ENCODE measurements at regions not wholly inside any gene's neighbourhood (a gene's known extent, or its start where the extent isn't known, plus 50 kb on each side); places are given as distances from the start of the nearest gene placed in this dataset.

DNA sequence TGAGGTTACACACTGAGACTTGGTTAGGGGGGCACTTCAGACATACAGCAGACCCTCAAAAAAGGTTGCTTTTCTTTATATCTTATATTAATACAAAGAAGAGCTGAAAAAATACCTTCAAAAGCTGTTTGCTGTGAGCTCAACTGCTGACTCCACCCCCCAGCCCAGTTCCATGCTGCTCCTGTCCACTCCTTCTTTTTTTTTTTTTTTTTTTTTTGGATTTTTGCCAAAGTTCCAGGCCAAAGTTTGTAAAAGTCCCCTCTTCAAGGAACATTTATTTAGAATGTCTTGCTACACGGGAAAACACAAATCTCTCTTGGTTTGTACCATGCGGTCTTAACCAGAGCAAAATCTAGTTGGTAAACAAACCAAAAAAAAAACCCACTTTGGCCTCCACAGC, 85.3 kb upstream of the AKAP12 start:
- Mint-ChIP-seq H3K36me3 (ENCODE audit: low read depth) (no peaks in the 10 kb centered on the region), H3K27ac (no peak overlapping the region), H3K4me3 (no peak overlapping the region), H3K9me3 (no peaks in the 10 kb centered on the region), H3K4me1 (no peaks in the 10 kb centered on the region), H3K27me3 (peaks cover 24% of the 10 kb centered on the region)
- CTCF ChIA-PET: no interaction called here
- POLR2A ChIA-PET: no interaction called here
- no peak for DNase-seq

DNA sequence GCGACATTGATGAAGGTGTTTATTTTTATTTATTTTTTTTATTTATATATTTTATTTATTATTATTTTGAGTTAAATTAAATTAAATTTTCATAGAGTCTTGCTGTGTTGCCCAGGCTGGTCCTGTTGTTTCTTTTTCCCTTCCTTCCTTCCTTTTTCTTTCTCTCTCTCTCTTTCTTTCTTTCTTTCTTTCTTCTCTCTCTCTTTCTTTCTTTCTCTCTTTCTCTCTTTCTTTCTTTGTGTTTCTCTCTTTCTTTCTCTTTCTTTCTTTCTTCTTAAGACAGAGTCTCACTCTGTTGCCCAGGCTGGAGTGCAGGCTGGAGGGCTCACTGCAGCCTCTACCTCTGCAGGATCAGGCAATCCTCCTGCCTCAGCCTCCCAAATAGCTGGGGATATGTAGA, 84.7 kb upstream of the AKAP12 start:
- Mint-ChIP-seq H3K27ac (no peak overlapping the region), H3K9me3 (no peaks in the 10 kb centered on the region), H3K4me1 (no peaks in the 10 kb centered on the region), H3K27me3 (peaks cover 25% of the 10 kb centered on the region), H3K4me3 (no peak overlapping the region), H3K36me3 (ENCODE audit: low read depth) (no peaks in the 10 kb centered on the region)
- ChIA-PET CTCF (no interaction called here), POLR2A (no interaction called here)
- no peak for DNase-seq

DNA sequence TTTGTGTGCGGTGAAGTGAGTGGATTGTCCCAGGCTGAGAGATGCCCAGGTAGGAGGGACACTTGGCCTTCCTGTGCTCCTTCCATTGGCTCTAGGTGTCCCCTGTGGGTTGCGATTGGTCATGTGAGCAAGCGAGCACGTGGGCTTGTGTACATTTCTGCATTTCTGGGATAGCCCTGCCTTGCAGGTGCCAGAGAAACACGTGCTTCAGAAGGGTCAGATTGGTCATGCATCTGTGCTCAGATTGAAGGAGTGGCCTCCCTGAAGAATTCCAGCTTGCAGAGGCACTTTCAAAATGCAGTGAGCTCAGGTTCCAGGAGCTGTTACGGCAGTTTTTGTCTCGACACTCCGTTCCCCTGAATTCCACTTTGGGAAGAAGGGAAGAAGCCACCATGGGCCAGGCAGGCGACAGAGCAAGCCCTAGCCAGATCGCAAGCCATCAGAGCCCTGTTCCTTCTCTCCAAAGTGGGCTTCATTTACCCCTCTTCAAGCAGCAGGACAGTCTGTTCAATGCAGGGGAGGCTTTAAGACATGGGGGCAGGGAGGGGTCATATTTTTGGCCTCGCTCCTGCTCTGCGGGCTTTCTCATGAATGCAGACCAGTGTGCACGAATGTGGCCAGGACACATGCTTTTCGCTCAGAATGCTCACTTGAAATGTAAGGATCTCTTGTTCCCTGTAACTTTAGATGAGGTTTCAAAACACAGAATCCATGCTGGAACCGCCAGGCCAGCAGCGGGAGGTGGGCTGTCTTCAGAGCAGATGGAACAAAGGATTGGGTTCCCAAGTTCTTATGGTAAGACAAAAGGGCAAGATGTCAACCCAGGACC, 78.6 kb upstream of the AKAP12 start:
- Mint-ChIP-seq H3K4me1 (no peaks in the 10 kb centered on the region), H3K4me3 (no peak overlapping the region), H3K9me3 (no peaks in the 10 kb centered on the region), H3K36me3 (ENCODE audit: low read depth) (no peaks in the 10 kb centered on the region), H3K27me3 (peaks cover 8% of the 10 kb centered on the region), H3K27ac (no peak overlapping the region)
- ChIA-PET CTCF (no interaction called here), POLR2A (no interaction called here)
- DNase-seq: no peak

DNA sequence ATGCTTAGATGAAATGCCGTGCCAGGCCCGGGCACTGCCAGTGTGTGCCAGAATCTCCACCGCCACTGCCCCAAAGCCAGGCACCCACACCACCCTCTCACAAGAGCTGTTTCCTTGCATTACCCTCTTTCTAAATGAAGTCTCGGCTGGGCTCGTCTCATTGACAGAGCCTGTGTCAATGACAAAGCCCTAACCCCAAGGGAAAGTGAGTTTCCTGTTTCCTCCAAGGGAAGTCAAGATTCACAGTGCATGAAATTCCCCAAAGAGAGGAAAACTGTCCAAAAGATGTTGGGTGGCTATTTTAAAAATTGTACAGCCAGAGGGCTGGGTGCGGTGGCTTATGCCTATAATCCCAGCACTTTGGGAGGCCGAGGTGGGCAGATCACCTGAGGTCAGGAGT, 75.4 kb upstream of the AKAP12 start:
- POLR2A ChIA-PET: no interaction called here
- Mint-ChIP-seq H3K27me3 (peaks cover 1% of the 10 kb centered on the region), H3K4me1 (no peaks in the 10 kb centered on the region), H3K36me3 (ENCODE audit: low read depth) (no peaks in the 10 kb centered on the region), H3K9me3 (no peaks in the 10 kb centered on the region), H3K27ac (no peak overlapping the region), H3K4me3 (no peak overlapping the region)
- DNase-seq: no peak
- CTCF ChIA-PET: interaction anchor here (0.7 kb wide), 1 partner anchor 1021 kb away, joined by 3 read pairs; no protein-coding TSS in a partner anchor

DNA sequence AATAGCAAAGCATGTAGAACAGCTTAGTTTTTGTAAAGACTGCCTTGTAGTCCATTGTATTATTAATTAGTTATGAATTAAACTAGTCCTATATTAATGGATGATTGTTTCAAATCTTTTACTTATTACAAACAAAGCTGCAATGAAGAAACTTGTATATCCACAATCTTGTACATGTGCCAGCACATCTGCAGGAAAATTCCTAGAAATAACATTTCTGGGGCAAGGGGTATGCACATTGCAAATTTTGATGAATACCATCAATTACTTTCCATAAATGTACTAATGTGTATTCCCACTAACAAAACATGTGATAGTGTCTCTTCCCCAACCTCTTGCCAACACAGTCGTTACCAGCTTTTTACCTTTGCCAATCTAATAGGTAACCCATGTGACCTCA, 73.6 kb upstream of the AKAP12 start:
- Mint-ChIP-seq H3K9me3 (no peaks in the 10 kb centered on the region), H3K27me3 (peaks cover 4% of the 10 kb centered on the region), H3K4me1 (no peaks in the 10 kb centered on the region), H3K4me3 (no peak overlapping the region), H3K36me3 (ENCODE audit: low read depth) (no peaks in the 10 kb centered on the region), H3K27ac (no peak overlapping the region)
- POLR2A ChIA-PET: no interaction called here
- DNase-seq: no peak
- CTCF ChIA-PET: no interaction called here

DNA sequence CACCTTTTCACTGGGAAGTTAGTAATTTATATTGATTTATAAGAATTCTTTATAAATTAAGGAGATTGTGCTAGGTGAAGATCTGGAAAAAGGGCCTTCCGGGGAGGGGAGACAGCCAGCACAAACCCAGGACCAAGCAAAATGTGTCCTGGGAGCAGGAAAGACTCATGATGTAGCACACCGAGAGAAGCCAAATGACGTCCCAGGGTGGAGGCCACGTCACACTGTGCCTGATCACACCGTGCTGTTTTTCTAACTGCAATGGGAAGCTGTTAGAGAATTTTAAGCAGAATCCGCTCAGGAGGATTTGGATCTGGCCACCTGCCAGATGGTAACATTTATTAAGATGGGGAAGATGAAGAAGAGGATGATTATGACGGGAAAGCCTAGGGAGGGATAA, 72.7 kb upstream of the AKAP12 start:
- Mint-ChIP-seq H3K27ac (no peak overlapping the region), H3K4me1 (no peaks in the 10 kb centered on the region), H3K4me3 (no peak overlapping the region), H3K9me3 (no peaks in the 10 kb centered on the region), H3K27me3 (peaks cover 4% of the 10 kb centered on the region), H3K36me3 (ENCODE audit: low read depth) (no peaks in the 10 kb centered on the region)
- POLR2A ChIA-PET: no interaction called here
- CTCF ChIA-PET: no interaction called here
- DNase-seq: no peak

DNA sequence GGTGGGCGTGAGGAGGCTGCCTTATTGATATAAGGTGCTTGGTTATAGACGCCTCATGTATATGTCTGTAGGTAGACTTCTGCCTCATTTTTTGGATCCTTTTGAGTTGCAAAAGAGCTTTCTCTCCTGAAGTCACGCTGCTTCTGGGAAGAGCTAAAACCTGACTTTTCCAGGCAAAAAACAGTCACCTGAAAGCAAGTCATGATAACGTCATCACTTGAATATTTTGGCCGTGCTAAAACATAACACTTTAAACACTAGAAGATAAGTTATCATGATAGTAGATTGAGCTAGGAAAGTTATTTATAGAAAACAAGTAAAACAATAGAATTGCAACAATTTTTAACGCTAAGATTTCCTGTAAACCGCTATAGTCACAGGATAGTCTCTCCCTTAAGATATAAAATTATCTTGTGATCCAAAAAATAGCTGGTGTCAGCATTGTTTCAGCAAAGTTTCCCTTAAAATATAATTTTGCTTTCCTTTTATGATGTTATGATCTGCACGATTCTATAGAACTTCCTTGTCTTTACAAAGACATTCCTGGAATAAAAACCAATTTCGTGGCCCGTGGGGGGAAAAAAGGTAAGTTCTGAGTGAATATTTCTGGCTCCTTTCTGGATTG, 69.0 kb upstream of the AKAP12 start:
- DNase-seq: no peak
- ChIA-PET POLR2A (no interaction called here), CTCF (no interaction called here)
- H3K36me3 Mint-ChIP-seq (ENCODE audit: low read depth): no peaks in the 10 kb centered on the region
- no peak overlapping the region for H3K4me3 Mint-ChIP-seq
- no peak overlapping the region for H3K27ac Mint-ChIP-seq
- H3K9me3 Mint-ChIP-seq: no peaks in the 10 kb centered on the region
- H3K27me3 Mint-ChIP-seq: peaks cover 9% of the 10 kb centered on the region
- no peaks in the 10 kb centered on the region for H3K4me1 Mint-ChIP-seq

DNA sequence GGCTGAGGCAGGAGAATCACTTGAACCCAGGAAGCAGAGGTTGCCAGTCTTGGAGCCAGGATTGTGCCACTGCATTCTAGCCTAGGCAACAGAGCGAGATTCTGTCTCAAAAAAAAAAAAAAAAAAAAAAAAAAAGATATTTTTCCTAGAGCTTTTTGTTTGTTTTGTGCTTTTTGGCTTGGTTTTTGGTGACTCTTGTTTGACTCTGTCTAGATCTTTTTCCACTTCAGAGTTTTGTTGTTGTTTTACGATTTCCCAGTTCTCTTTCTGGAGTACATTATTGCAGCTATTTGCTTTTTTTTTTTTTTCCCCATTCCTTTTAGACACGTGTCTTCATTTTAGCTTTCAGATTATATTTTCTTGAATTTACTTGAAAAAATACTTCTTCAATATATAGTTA, 67.0 kb upstream of the AKAP12 start:
- no peaks in the 10 kb centered on the region for H3K4me1 Mint-ChIP-seq
- peaks cover 9% of the 10 kb centered on the region for H3K27me3 Mint-ChIP-seq
- H3K36me3 Mint-ChIP-seq (ENCODE audit: low read depth): no peaks in the 10 kb centered on the region
- CTCF ChIA-PET: no interaction called here
- H3K27ac Mint-ChIP-seq: no peak overlapping the region
- POLR2A ChIA-PET: no interaction called here
- H3K9me3 Mint-ChIP-seq: no peaks in the 10 kb centered on the region
- no peak overlapping the region for H3K4me3 Mint-ChIP-seq
- no peak for DNase-seq

DNA sequence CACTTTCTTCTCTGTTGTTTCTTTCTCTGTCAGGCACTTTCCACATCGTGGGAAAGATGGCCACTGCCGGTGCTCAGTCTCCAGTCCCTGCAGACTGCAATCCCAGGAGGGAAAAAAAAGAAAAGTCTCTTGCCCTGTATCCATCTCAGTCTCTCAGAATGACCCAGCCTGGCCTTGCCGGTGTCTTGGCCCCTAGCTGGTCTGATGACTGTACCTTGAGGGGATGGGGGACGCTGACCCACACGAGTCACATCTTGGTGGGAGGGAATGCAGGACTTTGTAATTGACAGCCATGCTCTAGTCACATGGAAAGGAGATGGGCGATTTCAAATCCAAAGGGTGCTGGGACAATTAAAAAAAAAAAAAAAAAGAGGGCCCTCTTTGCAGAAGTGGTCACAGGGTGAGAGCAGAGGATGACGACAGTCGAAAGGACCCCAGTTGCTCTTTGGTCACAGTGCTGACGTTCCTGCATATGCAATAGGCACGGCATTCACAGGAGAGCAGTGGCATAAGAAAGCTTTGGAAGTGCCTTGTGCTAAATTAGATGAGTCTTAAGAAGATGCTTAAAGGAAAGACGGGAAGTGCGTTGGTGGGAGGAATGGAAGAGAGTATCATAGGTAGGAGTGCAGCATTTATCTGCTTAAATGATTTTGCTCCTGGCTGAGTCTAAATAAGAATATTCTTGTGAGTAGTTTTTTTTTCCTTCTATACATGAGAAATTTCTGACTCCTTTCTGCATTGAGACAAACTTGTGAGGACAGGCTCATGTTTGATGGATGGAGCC, 63.9 kb upstream of the AKAP12 start:
- peaks cover 11% of the 10 kb centered on the region for H3K27me3 Mint-ChIP-seq
- H3K4me1 Mint-ChIP-seq: no peaks in the 10 kb centered on the region
- H3K9me3 Mint-ChIP-seq: no peaks in the 10 kb centered on the region
- H3K4me3 Mint-ChIP-seq: no peak overlapping the region
- CTCF ChIA-PET: no interaction called here
- POLR2A ChIA-PET: no interaction called here
- H3K27ac Mint-ChIP-seq: no peak overlapping the region
- no peak for DNase-seq
- no peaks in the 10 kb centered on the region for H3K36me3 Mint-ChIP-seq (ENCODE audit: low read depth)

DNA sequence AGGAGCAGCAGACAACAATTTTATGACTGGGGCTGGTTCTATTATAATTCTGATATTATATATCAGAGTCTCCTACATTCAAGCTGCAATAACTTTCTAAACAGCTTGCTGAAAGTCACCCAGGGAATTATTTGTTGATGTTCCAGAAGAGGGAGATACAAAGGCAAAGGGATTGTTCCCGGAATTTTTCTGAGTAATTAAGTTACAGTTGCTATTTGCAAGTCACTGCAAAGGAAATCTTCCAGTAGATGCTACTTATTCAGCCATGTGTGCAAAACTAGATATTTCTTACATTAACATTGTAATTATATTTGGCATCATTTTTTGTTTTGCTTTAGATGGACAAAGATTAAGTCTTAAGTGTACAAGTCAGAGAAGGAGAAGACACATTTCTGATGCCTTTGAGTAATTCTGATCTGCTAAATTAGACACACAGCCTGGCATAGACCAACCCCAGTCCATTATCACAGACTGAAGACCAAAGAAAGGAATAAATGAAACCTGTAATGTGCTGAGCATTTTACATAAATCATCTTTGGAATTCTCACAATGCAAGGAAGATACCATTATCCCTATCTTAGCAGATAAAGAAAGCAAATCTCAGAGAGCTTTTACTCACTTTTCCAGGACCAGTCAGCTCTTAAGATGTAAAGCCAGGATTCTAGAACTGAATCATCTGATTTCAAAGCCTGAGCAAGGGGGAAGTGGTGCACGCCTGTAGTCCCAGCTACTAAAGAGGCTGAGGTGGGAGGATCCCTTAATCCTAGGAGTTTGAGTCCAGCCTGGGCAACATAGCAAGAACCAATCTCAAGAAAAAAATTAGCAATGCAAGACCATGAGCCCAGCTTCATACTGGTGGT, 62.6 kb upstream of the AKAP12 start:
- no peaks in the 10 kb centered on the region for H3K36me3 Mint-ChIP-seq (ENCODE audit: low read depth)
- no peak for DNase-seq
- H3K9me3 Mint-ChIP-seq: no peaks in the 10 kb centered on the region
- H3K4me1 Mint-ChIP-seq: no peaks in the 10 kb centered on the region
- H3K27ac Mint-ChIP-seq: no peak overlapping the region
- ChIA-PET CTCF (no interaction called here), POLR2A (no interaction called here)
- peaks cover 11% of the 10 kb centered on the region for H3K27me3 Mint-ChIP-seq
- no peak overlapping the region for H3K4me3 Mint-ChIP-seq

DNA sequence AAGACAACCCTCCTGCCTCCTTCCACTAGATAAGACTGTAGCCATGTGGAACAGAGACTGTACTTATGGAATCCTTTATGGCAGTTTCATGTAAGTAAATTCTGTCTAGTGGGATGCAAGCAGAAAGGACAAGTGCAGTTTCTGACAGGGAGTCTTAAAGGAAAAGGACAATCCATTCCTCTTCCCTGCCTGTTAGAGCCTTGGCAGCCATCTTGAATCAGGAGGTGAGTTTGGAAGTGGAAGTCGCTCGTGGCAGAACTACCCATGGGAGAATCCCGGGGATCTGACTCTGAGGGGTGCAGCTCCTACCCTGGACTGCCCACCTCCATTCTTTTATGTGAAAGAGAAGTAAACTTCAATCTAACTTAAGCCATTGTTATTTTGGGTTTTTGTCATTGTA, 61.4 kb upstream of the AKAP12 start:
- no peaks in the 10 kb centered on the region for H3K9me3 Mint-ChIP-seq
- H3K4me3 Mint-ChIP-seq: no peak overlapping the region
- ChIA-PET CTCF (interaction anchor here (1.5 kb wide), 1 partner anchor 18 kb away, joined by 3 read pairs; no protein-coding TSS in a partner anchor), POLR2A (no interaction called here)
- no peaks in the 10 kb centered on the region for H3K4me1 Mint-ChIP-seq
- no peak overlapping the region for H3K27ac Mint-ChIP-seq
- no peak for DNase-seq
- H3K27me3 Mint-ChIP-seq: peaks cover 11% of the 10 kb centered on the region
- no peaks in the 10 kb centered on the region for H3K36me3 Mint-ChIP-seq (ENCODE audit: low read depth)

DNA sequence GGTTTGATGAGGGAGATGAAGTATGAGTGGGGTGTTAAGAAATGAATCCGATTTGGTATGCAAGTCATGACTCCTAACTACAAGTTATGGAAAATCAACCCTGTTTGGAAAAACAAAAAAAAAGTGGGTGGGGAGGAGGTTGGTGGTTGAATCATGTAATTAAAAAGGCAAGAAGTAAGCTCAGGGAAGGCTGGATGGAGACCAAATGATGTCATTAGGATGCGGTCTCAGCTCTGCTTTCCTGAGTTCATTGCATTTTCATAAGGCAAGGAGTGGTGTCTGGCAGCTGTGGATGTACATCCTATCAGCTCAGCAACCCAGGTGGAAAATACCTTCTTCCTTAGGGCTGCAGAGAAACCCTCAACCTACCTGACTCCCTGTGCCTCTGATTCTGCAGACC, 60.4 kb upstream of the AKAP12 start:
- Mint-ChIP-seq H3K36me3 (ENCODE audit: low read depth) (no peaks in the 10 kb centered on the region), H3K4me1 (no peaks in the 10 kb centered on the region), H3K9me3 (no peaks in the 10 kb centered on the region), H3K27ac (no peak overlapping the region), H3K4me3 (no peak overlapping the region), H3K27me3 (peaks cover 8% of the 10 kb centered on the region)
- ChIA-PET CTCF (interaction anchor here (0.5 to 1.5 kb wide), 3 partner anchors 17 to 613 kb away, joined by 3 read pairs; no protein-coding TSS in a partner anchor), POLR2A (no interaction called here)
- DNase-seq: no peak

Measured in activated CD4-positive, alpha-beta T cell treated with anti-CD3 and anti-CD28 coated beads, Interleukin-2, amount 10 ng/mL, durations not matched to agents 7 days and 5 days (primary cell).